ENCODE measurements at regions not wholly inside any gene's neighbourhood (a gene's known extent, or its start where the extent isn't known, plus 50 kb on each side); places are given as distances from the start of the nearest gene placed in this dataset.

- H3K36me3 ChIP-seq (ENCODE audit: control insufficient read depth in 2 of 2, extremely low read depth in 1 of 2, insufficient read depth in 2 of 2, low read length in 2 of 2) = no peaks in the 10 kb centered on the region
- no peak overlapping the region for H3K4me3 ChIP-seq (ENCODE audit: control insufficient read depth in 2 of 3, extremely low read depth in 1 of 3, insufficient read depth in 2 of 3, low read depth in 1 of 3, low read length in 3 of 3)
- H3K4me2 ChIP-seq (ENCODE audit: control insufficient read depth, extremely low read depth, insufficient read depth, low read depth, low read length) = no peak overlapping the region
- no peaks in the 10 kb centered on the region for H3K79me2 ChIP-seq (ENCODE audit: control insufficient read depth, insufficient read depth, low read length)
- no peak overlapping the region for H3K27ac ChIP-seq (ENCODE audit: control insufficient read depth, insufficient read depth, low read length)
- H3K4me1 ChIP-seq (ENCODE audit: control insufficient read depth, extremely low read depth, insufficient read depth, low read length) = peaks cover 16% of the 10 kb centered on the region
- TF ChIP-seq EZH2 (IDR thresholded peaks at IDR 0.05; ENCODE audit: low read length) = no peak
- no peak for TF ChIP-seq CTCF (optimal IDR thresholded peaks at IDR 0.05 in 1 of 3, IDR thresholded peaks at IDR 0.05 in 1 of 3, conservative IDR thresholded peaks at IDR 0.05 in 1 of 3; ENCODE audit: extremely low read depth in 1 of 3, insufficient read depth in 2 of 3, low read length in 3 of 3)
- no peaks in the 10 kb centered on the region for H4K20me1 ChIP-seq (ENCODE audit: control insufficient read depth, extremely low read depth, insufficient read depth, low read length)
- no peaks in the 10 kb centered on the region for H3K27me3 ChIP-seq (ENCODE audit: control insufficient read depth, extremely low read depth, insufficient read depth, low read length)
- dilution Hi-C loops (cut with MboI; ENCODE audit: extremely low pct_ligation_motif_present, low sequenced_read_pairs) = no loop called here
- no peak overlapping the region for H2AFZ ChIP-seq (ENCODE audit: control insufficient read depth, low read length)
- H3K9ac ChIP-seq (ENCODE audit: control insufficient read depth, extremely low read depth, insufficient read depth, low read length) = no peak overlapping the region
- no peak for DNase-seq (ENCODE audit: low read depth, low spot score)
- no peak for FAIRE-seq
- no peaks in the 10 kb centered on the region for H3K9me1 ChIP-seq (ENCODE audit: control insufficient read depth, extremely low read depth, insufficient read depth, low read length)
- no peaks in the 10 kb centered on the region for H3K9me3 ChIP-seq (ENCODE audit: control insufficient read depth, low read depth, low read length)
These were observed 159.3 kb upstream of the TNC start for GRCh38 chr9:115277301-115277700.

GRCh38 chr9:115278326-115279035, 160.5 kb upstream of the TNC start:
- Histone ChIP-seq H2AFZ (ENCODE audit: control insufficient read depth, low read length) (no peak overlapping the region), H3K79me2 (ENCODE audit: control insufficient read depth, insufficient read depth, low read length) (no peaks in the 10 kb centered on the region), H3K9me1 (ENCODE audit: control insufficient read depth, extremely low read depth, insufficient read depth, low read length) (no peaks in the 10 kb centered on the region), H3K27me3 (ENCODE audit: control insufficient read depth, extremely low read depth, insufficient read depth, low read length) (no peaks in the 10 kb centered on the region), H3K9me3 (ENCODE audit: control insufficient read depth, low read depth, low read length) (no peaks in the 10 kb centered on the region), H3K4me1 (ENCODE audit: control insufficient read depth, extremely low read depth, insufficient read depth, low read length) (peaks cover 16% of the 10 kb centered on the region), H3K4me3 (ENCODE audit: control insufficient read depth in 2 of 3, extremely low read depth in 1 of 3, insufficient read depth in 2 of 3, low read depth in 1 of 3, low read length in 3 of 3) (no peak overlapping the region), H3K9ac (ENCODE audit: control insufficient read depth, extremely low read depth, insufficient read depth, low read length) (no peak overlapping the region), H3K36me3 (ENCODE audit: control insufficient read depth in 2 of 2, extremely low read depth in 1 of 2, insufficient read depth in 2 of 2, low read length in 2 of 2) (no peaks in the 10 kb centered on the region), H3K4me2 (ENCODE audit: control insufficient read depth, extremely low read depth, insufficient read depth, low read depth, low read length) (no peak overlapping the region), H3K27ac (ENCODE audit: control insufficient read depth, insufficient read depth, low read length) (no peak overlapping the region), H4K20me1 (ENCODE audit: control insufficient read depth, extremely low read depth, insufficient read depth, low read length) (no peaks in the 10 kb centered on the region)
- DNase-seq (ENCODE audit: low read depth, low spot score) (no peak), FAIRE-seq (no peak)
- TF ChIP-seq CTCF (optimal IDR thresholded peaks at IDR 0.05 in 1 of 3, IDR thresholded peaks at IDR 0.05 in 1 of 3, conservative IDR thresholded peaks at IDR 0.05 in 1 of 3; ENCODE audit: extremely low read depth in 1 of 3, insufficient read depth in 2 of 3, low read length in 3 of 3) (no peak), EZH2 (IDR thresholded peaks at IDR 0.05; ENCODE audit: low read length) (no peak)
- dilution Hi-C loops (cut with MboI; ENCODE audit: extremely low pct_ligation_motif_present, low sequenced_read_pairs) = no loop called here
